ENCODE measurements at regions not wholly inside any gene's neighbourhood (a gene's known extent, or its start where the extent isn't known, plus 50 kb on each side); places are given as distances from the start of the nearest gene placed in this dataset.

GRCh38 chr3:6220447-6220846, 640.5 kb upstream of the GRM7 start:
- TF ChIP-seq CTCF (conservative IDR thresholded peaks at IDR 0.05) = no peak
- Mint-ChIP-seq H3K27me3 (ENCODE audit: low read depth) (no peaks in the 10 kb centered on the region), H3K4me1 (no peaks in the 10 kb centered on the region), H3K4me3 (no peak overlapping the region), H3K27ac (ENCODE audit: unreplicated experiment) (no peak overlapping the region), H3K36me3 (ENCODE audit: low read depth) (no peaks in the 10 kb centered on the region), H3K9me3 (no peaks in the 10 kb centered on the region)
- no peak for DNase-seq (ENCODE audit: low read depth, low spot score)

- H3K9me3 Mint-ChIP-seq = no peaks in the 10 kb centered on the region
- no peak for DNase-seq (ENCODE audit: low read depth, low spot score)
- no peaks in the 10 kb centered on the region for H3K36me3 Mint-ChIP-seq (ENCODE audit: low read depth)
- H3K4me1 Mint-ChIP-seq = no peaks in the 10 kb centered on the region
- H3K27me3 Mint-ChIP-seq (ENCODE audit: low read depth) = no peaks in the 10 kb centered on the region
- no peak overlapping the region for H3K4me3 Mint-ChIP-seq
- no peak for TF ChIP-seq CTCF (conservative IDR thresholded peaks at IDR 0.05)
- H3K27ac Mint-ChIP-seq (ENCODE audit: unreplicated experiment) = no peak overlapping the region
These were observed 638.8 kb upstream of the GRM7 start for GRCh38 chr3:6222069-6222468.

- Mint-ChIP-seq H3K4me3 (no peak overlapping the region), H3K27ac (ENCODE audit: unreplicated experiment) (no peak overlapping the region), H3K36me3 (ENCODE audit: low read depth) (no peaks in the 10 kb centered on the region), H3K9me3 (no peaks in the 10 kb centered on the region), H3K27me3 (ENCODE audit: low read depth) (no peaks in the 10 kb centered on the region), H3K4me1 (no peaks in the 10 kb centered on the region)
- TF ChIP-seq CTCF (conservative IDR thresholded peaks at IDR 0.05) = no peak
- DNase-seq (ENCODE audit: low read depth, low spot score) = no peak
These were observed 637.3 kb upstream of the GRM7 start for GRCh38 chr3:6223572-6223971.

- Mint-ChIP-seq H3K4me1 (no peaks in the 10 kb centered on the region), H3K27me3 (ENCODE audit: low read depth) (no peaks in the 10 kb centered on the region), H3K9me3 (no peaks in the 10 kb centered on the region), H3K36me3 (ENCODE audit: low read depth) (no peaks in the 10 kb centered on the region), H3K4me3 (no peak overlapping the region), H3K27ac (ENCODE audit: unreplicated experiment) (no peak overlapping the region)
- DNase-seq (ENCODE audit: low read depth, low spot score) = no peak
- TF ChIP-seq CTCF (conservative IDR thresholded peaks at IDR 0.05) = no peak
These were observed 631.8 kb upstream of the GRM7 start for GRCh38 chr3:6228958-6229683.

GRCh38 chr3:6229778-6230410, 631.0 kb upstream of the GRM7 start:
- no peak for TF ChIP-seq CTCF (conservative IDR thresholded peaks at IDR 0.05)
- Mint-ChIP-seq H3K4me1 (no peaks in the 10 kb centered on the region), H3K27ac (ENCODE audit: unreplicated experiment) (no peak overlapping the region), H3K9me3 (no peaks in the 10 kb centered on the region), H3K27me3 (ENCODE audit: low read depth) (no peaks in the 10 kb centered on the region), H3K4me3 (no peak overlapping the region), H3K36me3 (ENCODE audit: low read depth) (no peaks in the 10 kb centered on the region)
- no peak for DNase-seq (ENCODE audit: low read depth, low spot score)

All from neural crest cell (in vitro differentiated cells).